ENCODE measurements at regions not wholly inside any gene's neighbourhood (a gene's known extent, or its start where the extent isn't known, plus 50 kb on each side); places are given as distances from the start of the nearest gene placed in this dataset.

DNA sequence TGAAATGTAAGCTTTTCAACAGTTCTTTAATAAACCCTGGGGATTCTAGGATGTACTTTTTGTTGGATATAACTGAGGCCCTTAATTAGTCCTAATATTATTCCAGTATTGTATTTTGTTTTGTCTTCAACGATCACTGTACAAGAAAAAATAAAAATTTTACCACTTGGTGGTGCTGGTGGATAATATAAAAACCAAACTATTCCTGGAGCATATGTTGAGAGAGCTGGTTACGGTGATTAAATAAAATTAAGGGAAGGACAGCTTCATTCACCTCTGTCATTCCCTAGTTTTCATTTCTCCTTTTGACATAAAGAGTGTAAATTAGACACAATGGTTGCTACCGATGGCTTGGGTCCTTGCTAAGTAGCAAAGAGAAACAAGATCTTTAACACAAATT lies 598.6 kb upstream of the PCDH20 start:
- H3K27ac ChIP-seq (ENCODE audit: low read depth in 1 of 2, low read length in 2 of 2): no peak overlapping the region
- H3K9me3 ChIP-seq (ENCODE audit: control insufficient read depth, low read length): no peaks in the 10 kb centered on the region
- no peaks in the 10 kb centered on the region for H3K4me1 ChIP-seq (ENCODE audit: control insufficient read depth in 1 of 2, insufficient read depth in 2 of 2, low read length in 2 of 2)
- intact Hi-C loops (cut with DNase I): no loop called here
- DNase-seq (no peak), ATAC-seq (ENCODE audit: low FRiP score) (no peak)
- no peaks in the 10 kb centered on the region for H3K36me3 ChIP-seq (ENCODE audit: control insufficient read depth in 1 of 2, insufficient read depth in 2 of 2, low read length in 1 of 2)
- 11 to 17% methylated on average over 3 of the region's 3 CpGs for whole genome bisulfite sequencing, 2 donors
- H3K27me3 ChIP-seq (ENCODE audit: control insufficient read depth in 1 of 2, insufficient read depth in 2 of 2, low read length in 1 of 2): no peaks in the 10 kb centered on the region
- no peak overlapping the region for H3K4me3 ChIP-seq (ENCODE audit: low read length in 2 of 2)

DNA sequence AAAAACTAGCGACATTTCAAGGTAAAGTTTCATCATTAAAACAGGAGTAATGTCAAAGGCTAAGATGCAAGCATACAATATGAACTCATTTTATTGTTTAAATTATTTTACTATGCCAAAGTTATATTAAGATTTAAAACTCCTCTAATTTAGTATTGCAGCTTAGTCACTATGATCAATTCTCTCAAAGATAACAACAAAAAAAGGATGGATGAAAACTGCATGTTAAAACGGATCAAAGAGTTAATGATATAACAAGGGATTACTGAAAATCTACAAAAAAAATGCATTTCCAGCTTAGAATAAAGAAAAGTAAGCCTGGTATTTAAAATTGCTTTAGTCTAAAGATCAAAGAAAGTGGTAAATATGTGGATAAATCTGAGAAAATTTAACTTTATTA lies 587.8 kb upstream of the PCDH20 start:
- WGBS, 2 donors: 67% methylated on average over 2 of the region's 2 CpGs
- intact Hi-C loops (cut with DNase I): no loop called here

DNA sequence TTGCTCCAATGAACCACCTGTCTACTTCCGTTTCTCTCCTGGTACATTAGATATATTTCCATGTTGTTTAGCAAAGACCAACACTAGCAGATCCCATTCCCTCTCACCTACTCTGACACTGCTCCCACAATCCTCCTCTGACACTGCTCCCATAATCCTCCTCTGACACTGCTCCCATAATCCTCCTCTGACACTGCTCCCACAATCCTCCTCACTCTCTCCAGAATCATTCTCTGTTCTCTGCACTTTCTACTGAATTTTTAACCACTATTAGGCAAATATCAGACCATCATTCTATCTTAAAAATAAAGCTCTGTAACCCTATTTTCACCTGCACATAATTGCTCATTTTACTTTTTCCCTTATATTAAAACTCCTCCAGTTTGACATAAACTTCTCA lies 578.5 kb upstream of the PCDH20 start:
- ATAC-seq (ENCODE audit: low FRiP score): no peak
- no peaks in the 10 kb centered on the region for H3K36me3 ChIP-seq (ENCODE audit: control insufficient read depth in 1 of 2, insufficient read depth in 2 of 2, low read length in 1 of 2)
- 89 to 93% methylated on average over 1 of the region's 1 CpG for WGBS, 2 donors
- DNase-seq: no peak
- H3K4me3 ChIP-seq (ENCODE audit: low read length in 2 of 2): no peak overlapping the region
- H3K27ac ChIP-seq (ENCODE audit: low read depth in 1 of 2, low read length in 2 of 2): no peak overlapping the region
- intact Hi-C loops (cut with DNase I): no loop called here
- H3K27me3 ChIP-seq (ENCODE audit: control insufficient read depth in 1 of 2, insufficient read depth in 2 of 2, low read length in 1 of 2): no peaks in the 10 kb centered on the region
- H3K9me3 ChIP-seq (ENCODE audit: control insufficient read depth, low read length): no peaks in the 10 kb centered on the region
- H3K4me1 ChIP-seq (ENCODE audit: control insufficient read depth in 1 of 2, insufficient read depth in 2 of 2, low read length in 2 of 2): no peaks in the 10 kb centered on the region

More for the DNA sequence above, 587.8 kb upstream of the PCDH20 start:
- Histone ChIP-seq H3K4me3 (ENCODE audit: low read length in 2 of 2) (no peak overlapping the region), H3K9me3 (ENCODE audit: control insufficient read depth, low read length) (no peaks in the 10 kb centered on the region), H3K36me3 (ENCODE audit: control insufficient read depth in 1 of 2, insufficient read depth in 2 of 2, low read length in 1 of 2) (no peaks in the 10 kb centered on the region), H3K4me1 (ENCODE audit: control insufficient read depth in 1 of 2, insufficient read depth in 2 of 2, low read length in 2 of 2) (no peaks in the 10 kb centered on the region), H3K27me3 (ENCODE audit: control insufficient read depth in 1 of 2, insufficient read depth in 2 of 2, low read length in 1 of 2) (peaks cover 0 to 1% of the 10 kb centered on the region in 2 donors), H3K27ac (ENCODE audit: low read depth in 1 of 2, low read length in 2 of 2) (no peak overlapping the region)
- no peak for ATAC-seq (ENCODE audit: low FRiP score)
- no peak for DNase-seq

DNA sequence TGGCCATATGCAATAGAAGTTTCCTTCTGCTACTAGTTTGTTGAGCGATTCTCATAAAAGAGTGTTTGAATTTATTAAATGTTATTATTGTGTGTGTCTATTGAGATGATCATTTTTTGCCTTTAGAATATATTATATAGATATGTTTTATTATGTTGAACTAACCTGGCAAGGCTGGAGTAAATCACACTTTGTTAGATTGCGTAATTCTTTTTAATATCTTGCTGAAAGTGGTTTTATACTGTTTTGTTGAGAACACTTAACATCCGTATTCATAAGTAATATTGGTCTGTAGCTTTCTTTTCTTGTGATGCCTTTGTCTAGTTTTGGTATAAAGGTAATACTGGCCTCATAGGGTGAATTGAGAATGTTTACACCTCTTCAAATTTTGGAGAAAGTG lies 574.3 kb upstream of the PCDH20 start:
- no peaks in the 10 kb centered on the region for H3K9me3 ChIP-seq (ENCODE audit: control insufficient read depth, low read length)
- DNase-seq: no peak
- no peaks in the 10 kb centered on the region for H3K27me3 ChIP-seq (ENCODE audit: control insufficient read depth in 1 of 2, insufficient read depth in 2 of 2, low read length in 1 of 2)
- H3K36me3 ChIP-seq (ENCODE audit: control insufficient read depth in 1 of 2, insufficient read depth in 2 of 2, low read length in 1 of 2): no peaks in the 10 kb centered on the region
- H3K4me3 ChIP-seq (ENCODE audit: low read length in 2 of 2): no peak overlapping the region
- no peaks in the 10 kb centered on the region for H3K4me1 ChIP-seq (ENCODE audit: control insufficient read depth in 1 of 2, insufficient read depth in 2 of 2, low read length in 2 of 2)
- WGBS, 2 donors: 90 to 91% methylated on average over 3 of the region's 3 CpGs
- H3K27ac ChIP-seq (ENCODE audit: low read depth in 1 of 2, low read length in 2 of 2): no peak overlapping the region
- intact Hi-C loops (cut with DNase I): no loop called here
- no peak for ATAC-seq (ENCODE audit: low FRiP score)

DNA sequence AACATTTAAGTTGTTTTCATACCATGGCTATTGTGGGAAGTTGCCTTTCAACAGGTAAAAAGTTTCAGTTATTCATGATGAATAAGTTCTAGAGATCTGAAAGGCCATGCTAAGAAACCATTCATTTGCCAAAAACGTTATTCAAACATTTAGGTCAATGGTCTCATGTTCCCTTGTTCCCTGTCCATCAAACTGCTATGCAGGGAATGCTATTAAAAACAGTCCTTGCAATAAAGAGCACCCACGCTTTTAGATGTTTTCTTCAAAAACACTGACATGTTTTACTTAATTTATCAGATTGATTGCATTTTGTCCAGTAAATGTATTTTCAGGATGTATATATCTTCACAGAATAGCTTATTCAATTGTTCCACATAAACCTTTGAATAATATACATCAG lies 573.2 kb upstream of the PCDH20 start:
- no peak for DNase-seq
- H3K9me3 ChIP-seq (ENCODE audit: control insufficient read depth, low read length): no peaks in the 10 kb centered on the region
- H3K36me3 ChIP-seq (ENCODE audit: control insufficient read depth in 1 of 2, insufficient read depth in 2 of 2, low read length in 1 of 2): no peaks in the 10 kb centered on the region
- 4 to 6% methylated on average over 2 of the region's 2 CpGs for WGBS, 2 donors
- H3K27me3 ChIP-seq (ENCODE audit: control insufficient read depth in 1 of 2, insufficient read depth in 2 of 2, low read length in 1 of 2): no peaks in the 10 kb centered on the region
- ATAC-seq (ENCODE audit: low FRiP score): no peak
- intact Hi-C loops (cut with DNase I): no loop called here
- H3K4me3 ChIP-seq (ENCODE audit: low read length in 2 of 2): no peak overlapping the region
- no peaks in the 10 kb centered on the region for H3K4me1 ChIP-seq (ENCODE audit: control insufficient read depth in 1 of 2, insufficient read depth in 2 of 2, low read length in 2 of 2)
- H3K27ac ChIP-seq (ENCODE audit: low read depth in 1 of 2, low read length in 2 of 2): no peak overlapping the region

DNA sequence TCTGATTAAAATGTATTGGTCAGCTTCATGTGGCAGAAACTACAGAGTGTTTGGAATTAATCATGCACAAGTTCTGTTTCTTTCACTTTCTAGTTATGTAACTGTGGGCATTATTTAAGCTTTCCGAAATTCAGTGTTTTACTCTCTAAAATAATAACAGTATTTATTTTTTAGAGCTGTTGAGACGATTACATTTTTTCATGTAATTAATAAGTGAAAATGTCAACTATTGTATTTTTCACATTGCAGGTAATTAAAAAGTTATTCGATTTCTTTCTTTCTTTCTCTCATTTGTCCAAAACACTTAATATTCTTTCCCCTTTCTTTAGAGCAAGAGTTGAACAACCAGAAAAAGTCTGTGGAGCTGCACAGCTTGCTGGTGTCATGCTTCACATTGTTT lies 559.4 kb upstream of the PCDH20 start:
- peaks cover 0 to 1% of the 10 kb centered on the region in 2 donors for H3K27me3 ChIP-seq (ENCODE audit: control insufficient read depth in 1 of 2, insufficient read depth in 2 of 2, low read length in 1 of 2)
- intact Hi-C loops (cut with DNase I): no loop called here
- H3K4me3 ChIP-seq (ENCODE audit: low read length in 2 of 2): no peak overlapping the region
- ATAC-seq (ENCODE audit: low FRiP score) (no peak), DNase-seq (no peak)
- WGBS, 2 donors: 67 to 70% methylated on average over 3 of the region's 3 CpGs
- H3K27ac ChIP-seq (ENCODE audit: low read depth in 1 of 2, low read length in 2 of 2): no peak overlapping the region
- H3K36me3 ChIP-seq (ENCODE audit: control insufficient read depth in 1 of 2, insufficient read depth in 2 of 2, low read length in 1 of 2): no peaks in the 10 kb centered on the region
- H3K9me3 ChIP-seq (ENCODE audit: control insufficient read depth, low read length): peaks cover 2% of the 10 kb centered on the region
- no peaks in the 10 kb centered on the region for H3K4me1 ChIP-seq (ENCODE audit: control insufficient read depth in 1 of 2, insufficient read depth in 2 of 2, low read length in 2 of 2)

DNA sequence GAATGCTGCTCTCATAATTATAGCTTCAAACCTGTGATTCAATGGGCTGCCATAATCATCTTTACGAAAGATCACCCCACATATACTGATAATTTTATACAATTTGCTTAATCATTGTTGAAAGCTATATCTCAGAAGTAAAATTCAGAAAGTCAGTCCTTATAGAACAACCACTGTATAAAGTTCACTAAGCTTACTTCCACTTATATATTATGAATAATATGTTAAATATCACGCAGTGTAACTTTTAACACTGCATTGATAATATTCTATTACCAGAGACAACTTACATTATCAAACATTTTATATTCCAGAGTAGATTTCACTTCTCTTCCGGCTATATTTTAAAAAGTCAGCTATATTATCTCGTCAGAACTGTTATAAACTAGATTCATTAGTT lies 550.1 kb upstream of the PCDH20 start:
- ATAC-seq (ENCODE audit: low FRiP score) (no peak), DNase-seq (no peak)
- H3K27ac ChIP-seq (ENCODE audit: low read depth in 1 of 2, low read length in 2 of 2): no peak overlapping the region
- no peaks in the 10 kb centered on the region for H3K27me3 ChIP-seq (ENCODE audit: control insufficient read depth in 1 of 2, insufficient read depth in 2 of 2, low read length in 1 of 2)
- intact Hi-C loops (cut with DNase I): no loop called here
- WGBS, 2 donors: 90 to 91% methylated on average over 4 of the region's 4 CpGs
- no peaks in the 10 kb centered on the region for H3K36me3 ChIP-seq (ENCODE audit: control insufficient read depth in 1 of 2, insufficient read depth in 2 of 2, low read length in 1 of 2)
- no peak overlapping the region for H3K4me3 ChIP-seq (ENCODE audit: low read length in 2 of 2)
- H3K9me3 ChIP-seq (ENCODE audit: control insufficient read depth, low read length): no peaks in the 10 kb centered on the region
- H3K4me1 ChIP-seq (ENCODE audit: control insufficient read depth in 1 of 2, insufficient read depth in 2 of 2, low read length in 2 of 2): no peaks in the 10 kb centered on the region

DNA sequence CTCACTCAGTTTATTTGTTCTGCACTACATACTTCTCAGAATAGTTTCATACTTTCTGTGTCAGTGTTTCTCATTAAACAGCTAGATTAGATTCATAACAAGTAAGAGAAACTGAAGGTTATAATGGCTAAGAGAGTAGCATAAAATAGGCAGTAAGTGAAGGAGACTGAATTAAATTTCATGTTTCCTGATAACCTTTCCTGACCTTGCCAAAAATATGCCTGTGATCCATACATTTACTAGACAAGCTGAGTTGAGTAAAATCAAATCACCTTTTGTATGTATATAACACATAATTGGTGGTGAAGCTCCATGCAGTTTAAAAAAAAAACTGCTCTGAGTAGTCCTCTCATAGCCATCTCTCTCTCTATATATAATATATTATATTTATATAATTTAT lies 545.3 kb upstream of the PCDH20 start:
- Histone ChIP-seq H3K4me1 (ENCODE audit: control insufficient read depth in 1 of 2, insufficient read depth in 2 of 2, low read length in 2 of 2) (no peaks in the 10 kb centered on the region), H3K36me3 (ENCODE audit: control insufficient read depth in 1 of 2, insufficient read depth in 2 of 2, low read length in 1 of 2) (no peaks in the 10 kb centered on the region), H3K27ac (ENCODE audit: low read depth in 1 of 2, low read length in 2 of 2) (no peak overlapping the region), H3K4me3 (ENCODE audit: low read length in 2 of 2) (no peak overlapping the region), H3K9me3 (ENCODE audit: control insufficient read depth, low read length) (no peaks in the 10 kb centered on the region), H3K27me3 (ENCODE audit: control insufficient read depth in 1 of 2, insufficient read depth in 2 of 2, low read length in 1 of 2) (no peaks in the 10 kb centered on the region)
- DNase-seq: no peak
- intact Hi-C loops (cut with DNase I): no loop called here
- ATAC-seq (ENCODE audit: low FRiP score): no peak

DNA sequence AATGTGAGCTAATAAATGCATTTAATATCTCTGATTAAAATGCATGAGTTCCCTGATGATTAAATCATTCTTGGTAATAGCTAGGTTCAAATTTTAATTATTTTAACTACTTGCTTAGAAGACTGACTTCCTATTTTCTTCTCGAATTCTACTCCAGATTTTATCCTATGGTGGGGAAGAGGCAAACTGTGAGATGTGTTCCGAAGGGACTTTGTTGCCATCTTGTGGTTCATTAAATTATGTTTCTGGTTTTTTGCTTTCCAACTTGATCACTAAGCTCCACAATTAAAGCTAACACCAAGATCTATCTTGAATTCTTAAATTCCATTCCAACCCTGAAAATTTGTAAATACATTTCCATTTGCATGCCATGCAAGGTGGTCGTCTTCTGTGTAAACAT lies 538.4 kb upstream of the PCDH20 start:
- Histone ChIP-seq H3K36me3 (ENCODE audit: control insufficient read depth in 1 of 2, insufficient read depth in 2 of 2, low read length in 1 of 2) (no peaks in the 10 kb centered on the region), H3K27me3 (ENCODE audit: control insufficient read depth in 1 of 2, insufficient read depth in 2 of 2, low read length in 1 of 2) (no peaks in the 10 kb centered on the region), H3K27ac (ENCODE audit: low read depth in 1 of 2, low read length in 2 of 2) (no peak overlapping the region), H3K9me3 (ENCODE audit: control insufficient read depth, low read length) (no peaks in the 10 kb centered on the region), H3K4me3 (ENCODE audit: low read length in 2 of 2) (no peak overlapping the region), H3K4me1 (ENCODE audit: control insufficient read depth in 1 of 2, insufficient read depth in 2 of 2, low read length in 2 of 2) (no peaks in the 10 kb centered on the region)
- 5 to 9% methylated on average over 3 of the region's 3 CpGs for WGBS, 2 donors
- no peak for DNase-seq
- ATAC-seq (ENCODE audit: low FRiP score): no peak
- intact Hi-C loops (cut with DNase I): no loop called here
